ENCODE measurements at regions not wholly inside any gene's neighbourhood (a gene's known extent, or its start where the extent isn't known, plus 50 kb on each side); places are given as distances from the start of the nearest gene placed in this dataset.
A peak's percentile ranks its signal among the peaks of the same experiment; 100 is the strongest.

DNA sequence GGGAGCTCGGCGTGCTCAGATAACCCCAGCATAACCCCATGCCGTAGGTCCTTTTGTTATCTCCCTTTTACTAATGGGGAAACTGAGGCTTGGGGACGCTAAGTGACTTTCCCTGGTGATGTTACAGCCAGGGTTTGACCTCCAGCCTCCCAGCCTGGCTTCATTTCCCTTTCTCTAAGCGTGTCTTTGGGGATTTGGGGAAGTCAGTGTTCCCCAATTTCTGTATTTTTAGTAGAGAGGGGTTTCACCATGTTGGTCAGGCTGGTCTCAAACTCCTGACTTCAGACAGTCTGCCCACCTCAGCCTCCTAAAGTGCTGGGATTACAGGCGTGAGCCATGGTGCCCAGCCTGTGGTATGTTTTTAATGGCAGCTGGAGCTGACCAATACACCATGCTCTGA, 85.4 kb downstream of the PHETA1 start:
- Histone ChIP-seq H3K36me3 (replicated peaks) (no peaks in the 10 kb centered on the region), H3K4me3 (ENCODE audit: low read depth, low read length) (no peak overlapping the region), H3K27ac (no peak overlapping the region), H3K27me3 (replicated peaks) (no peaks in the 10 kb centered on the region)
- TF ChIP-seq, protein P1, sequence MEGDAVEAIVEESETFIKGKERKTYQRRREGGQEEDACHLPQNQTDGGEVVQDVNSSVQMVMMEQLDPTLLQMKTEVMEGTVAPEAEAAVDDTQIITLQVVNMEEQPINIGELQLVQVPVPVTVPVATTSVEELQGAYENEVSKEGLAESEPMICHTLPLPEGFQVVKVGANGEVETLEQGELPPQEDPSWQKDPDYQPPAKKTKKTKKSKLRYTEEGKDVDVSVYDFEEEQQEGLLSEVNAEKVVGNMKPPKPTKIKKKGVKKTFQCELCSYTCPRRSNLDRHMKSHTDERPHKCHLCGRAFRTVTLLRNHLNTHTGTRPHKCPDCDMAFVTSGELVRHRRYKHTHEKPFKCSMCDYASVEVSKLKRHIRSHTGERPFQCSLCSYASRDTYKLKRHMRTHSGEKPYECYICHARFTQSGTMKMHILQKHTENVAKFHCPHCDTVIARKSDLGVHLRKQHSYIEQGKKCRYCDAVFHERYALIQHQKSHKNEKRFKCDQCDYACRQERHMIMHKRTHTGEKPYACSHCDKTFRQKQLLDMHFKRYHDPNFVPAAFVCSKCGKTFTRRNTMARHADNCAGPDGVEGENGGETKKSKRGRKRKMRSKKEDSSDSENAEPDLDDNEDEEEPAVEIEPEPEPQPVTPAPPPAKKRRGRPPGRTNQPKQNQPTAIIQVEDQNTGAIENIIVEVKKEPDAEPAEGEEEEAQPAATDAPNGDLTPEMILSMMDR (IDR thresholded peaks at IDR 0.05; ENCODE audit: low read depth, low read length, missing control alignments) = no peak
- in situ Hi-C loops (cut with HindIII; ENCODE audit: low pct_ligation_motif_present, low sequenced_read_pairs) = no loop called here
- no peak for DNase-seq

DNA sequence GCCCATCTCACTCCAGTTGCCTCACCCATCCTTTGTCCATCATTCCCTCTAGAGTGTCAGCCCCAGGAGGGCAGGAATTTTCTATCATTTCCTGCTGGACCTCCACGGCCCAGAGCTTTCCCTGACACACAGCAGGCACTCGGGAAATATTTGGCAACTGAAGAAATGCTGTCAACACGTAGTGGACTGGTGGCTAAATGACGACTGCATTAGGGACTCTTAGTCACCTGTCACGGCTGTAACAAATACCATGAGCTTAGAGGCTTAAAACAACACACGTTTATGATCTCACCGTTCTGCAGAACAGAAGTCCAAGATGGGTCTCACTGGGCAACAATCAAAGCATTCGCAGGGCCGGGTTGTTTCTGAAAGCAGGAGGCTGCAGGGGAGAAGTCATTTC, 91.3 kb downstream of the PHETA1 start:
- no peaks in the 10 kb centered on the region for H3K27me3 ChIP-seq (replicated peaks)
- TF ChIP-seq, protein P1 (IDR thresholded peaks at IDR 0.05; ENCODE audit: low read depth, low read length, missing control alignments) = no peak
- H3K36me3 ChIP-seq (replicated peaks) = no peaks in the 10 kb centered on the region
- DNase-seq = no peak
- H3K27ac ChIP-seq = no peak overlapping the region
- in situ Hi-C loops (cut with HindIII; ENCODE audit: low pct_ligation_motif_present, low sequenced_read_pairs) = no loop called here
- H3K4me3 ChIP-seq (ENCODE audit: low read depth, low read length) = no peak overlapping the region

DNA sequence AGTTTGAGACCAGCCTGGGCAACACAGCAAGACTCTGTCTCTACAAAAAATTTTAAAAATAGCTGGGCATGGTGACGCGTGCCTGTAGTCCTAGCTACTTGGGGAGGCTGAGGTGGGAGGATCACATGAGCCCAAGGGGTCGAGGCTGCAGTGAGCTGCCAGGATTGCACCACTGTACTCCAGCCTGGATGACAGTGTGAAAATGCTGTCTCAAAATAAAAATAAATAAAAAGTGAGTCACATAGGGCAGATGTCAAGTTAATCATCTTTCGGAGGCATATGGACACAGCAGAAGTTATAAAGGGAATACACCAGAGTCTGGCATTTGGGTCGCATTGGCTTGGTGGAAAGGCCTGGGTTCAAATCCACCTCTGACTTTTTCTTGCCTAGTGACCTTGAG, 92.7 kb downstream of the PHETA1 start:
- no peaks in the 10 kb centered on the region for H3K27me3 ChIP-seq (replicated peaks)
- no peaks in the 10 kb centered on the region for H3K36me3 ChIP-seq (replicated peaks)
- H3K4me3 ChIP-seq (ENCODE audit: low read depth, low read length) = no peak overlapping the region
- H3K27ac ChIP-seq = no peak overlapping the region
- TF ChIP-seq, protein P1 (IDR thresholded peaks at IDR 0.05; ENCODE audit: low read depth, low read length, missing control alignments) = no peak
- in situ Hi-C loops (cut with HindIII; ENCODE audit: low pct_ligation_motif_present, low sequenced_read_pairs) = no loop called here
- DNase-seq = peak; percentile 3

DNA sequence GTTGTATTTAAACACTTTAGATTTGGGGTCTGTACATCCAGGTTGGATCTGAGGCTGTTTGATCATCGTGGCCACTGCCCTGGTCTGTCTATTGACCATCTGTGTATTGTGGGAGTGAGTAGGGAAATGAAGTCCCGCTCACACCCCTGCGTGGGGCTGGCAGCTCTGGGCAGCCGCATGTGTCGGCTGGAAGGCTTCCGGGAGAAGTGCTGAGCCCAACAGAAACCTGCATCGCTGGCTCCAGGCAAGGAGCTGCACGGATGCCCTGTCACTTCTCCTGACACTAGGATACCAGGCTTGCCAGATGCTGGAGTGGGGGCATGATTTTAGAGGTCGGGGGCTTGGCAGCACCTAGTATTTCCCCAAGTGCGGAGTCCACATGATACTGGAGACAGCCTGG, 93.6 kb downstream of the PHETA1 start:
- no peaks in the 10 kb centered on the region for H3K36me3 ChIP-seq (replicated peaks)
- H3K27ac ChIP-seq = no peak overlapping the region
- H3K4me3 ChIP-seq (ENCODE audit: low read depth, low read length) = no peak overlapping the region
- peaks cover 2% of the 10 kb centered on the region for H3K27me3 ChIP-seq (replicated peaks)
- in situ Hi-C loops (cut with HindIII; ENCODE audit: low pct_ligation_motif_present, low sequenced_read_pairs) = no loop called here
- TF ChIP-seq, protein P1 (IDR thresholded peaks at IDR 0.05; ENCODE audit: low read depth, low read length, missing control alignments) = no peak
- DNase-seq = no peak

DNA sequence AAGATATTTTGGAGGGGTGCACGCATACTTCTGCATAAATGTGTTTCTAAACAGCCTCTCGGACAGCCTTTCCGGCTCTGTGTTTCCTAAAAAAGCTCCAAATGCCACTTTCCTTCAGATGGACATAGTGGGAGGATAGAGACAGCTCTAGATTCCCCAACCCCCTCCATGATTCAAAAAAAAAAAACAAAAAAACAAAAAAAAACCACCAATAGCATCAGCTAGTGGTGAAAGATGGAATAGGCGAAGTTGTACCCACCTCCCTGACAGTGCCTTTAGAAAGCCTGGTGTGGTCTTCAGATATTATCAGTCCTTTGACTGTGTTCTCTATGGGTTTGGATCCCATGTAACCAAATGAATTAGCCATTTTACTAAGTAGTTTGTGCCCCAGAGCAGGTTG, 94.1 kb downstream of the PHETA1 start:
- no peak overlapping the region for H3K27ac ChIP-seq
- in situ Hi-C loops (cut with HindIII; ENCODE audit: low pct_ligation_motif_present, low sequenced_read_pairs) = no loop called here
- peaks cover 2% of the 10 kb centered on the region for H3K27me3 ChIP-seq (replicated peaks)
- no peak for DNase-seq
- H3K36me3 ChIP-seq (replicated peaks) = no peaks in the 10 kb centered on the region
- TF ChIP-seq, protein P1 (IDR thresholded peaks at IDR 0.05; ENCODE audit: low read depth, low read length, missing control alignments) = peak; percentile 59
- no peak overlapping the region for H3K4me3 ChIP-seq (ENCODE audit: low read depth, low read length)

DNA sequence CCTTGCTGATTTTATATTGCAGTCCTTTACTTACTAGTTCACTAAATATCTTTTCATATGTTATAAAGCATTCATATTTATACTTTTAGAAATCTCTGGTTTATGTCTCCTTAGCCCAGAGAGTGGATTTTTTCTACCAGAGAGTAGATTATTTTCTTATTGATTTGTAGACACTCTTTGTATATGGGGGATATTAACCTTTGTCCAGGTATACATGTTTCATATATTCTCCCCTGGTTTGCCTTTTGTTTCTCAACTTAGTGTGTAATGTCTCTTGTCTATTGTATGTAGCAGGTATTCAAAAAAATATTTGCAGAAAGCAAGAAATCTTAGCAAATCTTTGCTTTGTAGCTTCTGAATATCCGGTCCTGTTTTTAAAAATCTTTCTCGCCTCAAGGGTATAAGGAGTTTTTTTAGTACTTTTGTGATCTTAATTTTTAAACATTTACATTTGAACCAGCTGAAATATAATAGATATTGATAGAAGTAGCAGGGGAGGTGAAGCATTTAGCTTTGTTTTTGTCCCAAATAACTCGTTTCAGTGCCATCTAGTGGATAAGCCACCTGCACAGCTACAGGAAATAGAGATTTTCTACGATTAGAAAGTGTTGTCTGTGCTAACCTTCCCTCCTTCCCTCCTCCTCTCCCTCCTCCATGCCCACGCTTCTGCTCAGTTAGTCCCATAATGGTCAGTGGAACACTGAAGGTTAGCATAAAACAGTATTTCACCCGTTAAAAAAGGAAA, 97.0 kb downstream of the PHETA1 start:
- Histone ChIP-seq H3K27me3 (replicated peaks) (peaks cover 2% of the 10 kb centered on the region), H3K36me3 (replicated peaks) (no peaks in the 10 kb centered on the region), H3K4me3 (ENCODE audit: low read depth, low read length) (no peak overlapping the region), H3K27ac (no peak overlapping the region)
- no peak for DNase-seq
- in situ Hi-C loops (cut with HindIII; ENCODE audit: low pct_ligation_motif_present, low sequenced_read_pairs) = no loop called here
- TF ChIP-seq, protein P1 (IDR thresholded peaks at IDR 0.05; ENCODE audit: low read depth, low read length, missing control alignments) = peak; percentile 52

All from brain microvascular endothelial cell (primary cell).